GM18507 (cell line): ENCODE measurements at regions not wholly inside any gene's neighbourhood (a gene's known extent, or its start where the extent isn't known, plus 50 kb on each side); places are given as distances from the start of the nearest gene placed in this dataset.
A peak's percentile ranks its signal among the peaks of the same experiment; 100 is the strongest.
"Not testable (repeated sequence)": the region's sequence is repeated elsewhere in the genome, so short reads cannot be mapped to it uniquely, and the experiment has no call there.

ENCODE experiments used
- DNase-seq: peaks from one replicate; pipeline ENCODE4 v3.0.0; 2011; ENCODE audit warnings: low read depth; ENCODE audit not compliant: insufficient read length; ENCODE audit errors: extremely low spot score
- FAIRE-seq: peaks from 2 replicates; lab custom pipeline; 2011; peaks lifted over from hg19 to GRCh38; lab: Jason Lieb, UNC

DNA sequence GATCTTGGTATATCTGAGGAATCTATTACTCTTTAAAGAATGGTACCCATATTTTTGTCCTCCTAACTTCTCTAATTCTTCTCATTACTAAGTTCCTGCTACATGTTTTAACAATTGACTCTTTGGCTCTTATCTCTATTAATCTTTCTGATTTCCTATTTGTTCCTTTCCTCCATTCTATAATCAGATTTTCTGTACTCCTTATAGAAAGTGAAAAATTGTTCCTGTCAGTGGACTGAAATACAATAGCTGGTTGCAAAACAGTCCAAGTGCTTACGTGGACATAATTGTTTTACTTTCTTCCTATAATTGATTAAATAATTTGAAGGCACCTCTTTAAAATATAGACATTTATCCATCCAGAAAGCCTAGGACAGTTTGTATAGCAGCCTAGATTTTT, 86.7 kb upstream of the PTHLH start:
- DNase-seq (no peak), FAIRE-seq (no peak)

- no peak for DNase-seq
- no peak for FAIRE-seq
These were observed 87.1 kb upstream of the PTHLH start for GRCh38 chr12:28059668-28060067.

GRCh38 chr12:28060871-28061270, 88.3 kb upstream of the PTHLH start:
- DNase-seq (no peak), FAIRE-seq (no peak)

DNA sequence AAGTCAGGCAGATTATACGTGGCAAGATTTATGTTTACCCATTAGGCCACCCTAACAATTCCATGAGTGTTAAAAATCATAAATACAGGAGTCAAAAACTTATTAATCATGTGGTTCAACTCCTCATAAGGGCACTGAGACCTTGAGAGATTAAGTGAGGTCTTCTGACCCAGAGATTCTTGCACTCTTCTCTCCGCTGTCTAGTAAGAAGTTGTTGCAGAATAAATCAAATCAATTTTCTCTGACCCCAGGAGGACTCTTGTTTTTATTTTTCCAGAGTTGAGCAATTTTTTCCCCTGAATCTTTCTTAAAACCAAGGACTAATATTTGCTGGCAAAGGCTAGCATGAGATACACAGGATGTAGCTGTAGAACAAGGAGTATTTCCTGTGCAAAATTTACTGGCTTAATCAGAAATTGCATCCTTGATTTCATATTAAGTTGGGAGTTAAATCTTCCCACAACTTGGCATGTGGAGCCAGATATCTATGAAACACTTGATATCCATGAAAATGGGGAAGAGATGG, 90.9 kb upstream of the PTHLH start:
- FAIRE-seq (no peak), DNase-seq (no peak)

DNA sequence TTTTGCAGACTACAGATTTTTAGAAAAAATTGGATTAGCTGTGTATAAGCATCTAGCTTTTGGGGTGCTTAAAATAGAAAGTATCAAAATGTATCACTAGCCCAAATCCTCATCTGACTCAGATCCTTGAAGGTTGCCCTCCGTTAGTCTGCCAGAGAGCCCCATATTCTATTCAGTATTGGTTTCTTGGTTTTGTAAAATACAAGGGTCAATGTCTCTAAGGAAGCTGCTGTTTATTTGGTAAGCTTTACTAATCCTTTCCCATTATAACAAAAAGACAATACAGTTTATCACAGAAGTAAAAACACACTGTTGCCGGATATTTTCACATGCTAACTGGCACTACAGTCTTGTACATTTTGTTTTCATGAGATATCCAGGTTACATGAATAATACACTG, 92.8 kb upstream of the PTHLH start:
- DNase-seq (no peak), FAIRE-seq (peak; percentile 9)

GRCh38 chr12:28065889-28066630, 93.5 kb upstream of the PTHLH start:
- DNase-seq (no peak), FAIRE-seq (no peak)

- no peak for FAIRE-seq
- DNase-seq, result no peak
These were observed 94.3 kb upstream of the PTHLH start for GRCh38 chr12:28066879-28067278.

GRCh38 chr12:28068467-28068866, 95.9 kb upstream of the PTHLH start:
- no peak for FAIRE-seq
- DNase-seq, result no peak

DNA sequence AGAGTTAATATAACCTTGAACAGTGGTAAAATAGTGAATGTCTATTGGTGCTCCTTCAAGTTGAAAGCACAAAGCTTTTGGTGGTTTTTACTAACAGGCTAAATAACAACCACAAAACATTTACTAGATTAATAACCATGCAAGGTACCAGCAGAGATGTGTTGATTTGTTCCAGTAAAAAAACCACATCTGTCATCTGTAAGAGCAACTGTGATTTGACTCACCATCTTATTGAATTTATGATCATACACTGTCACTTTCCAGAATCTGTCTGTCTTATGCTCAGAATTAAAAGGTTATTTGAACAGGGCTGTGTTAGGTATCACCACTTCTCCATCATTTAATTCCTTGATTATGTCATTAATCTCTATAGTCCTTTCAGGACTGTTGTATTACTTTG, 107.0 kb upstream of the PTHLH start:
- FAIRE-seq (no peak), DNase-seq (no peak)

DNA sequence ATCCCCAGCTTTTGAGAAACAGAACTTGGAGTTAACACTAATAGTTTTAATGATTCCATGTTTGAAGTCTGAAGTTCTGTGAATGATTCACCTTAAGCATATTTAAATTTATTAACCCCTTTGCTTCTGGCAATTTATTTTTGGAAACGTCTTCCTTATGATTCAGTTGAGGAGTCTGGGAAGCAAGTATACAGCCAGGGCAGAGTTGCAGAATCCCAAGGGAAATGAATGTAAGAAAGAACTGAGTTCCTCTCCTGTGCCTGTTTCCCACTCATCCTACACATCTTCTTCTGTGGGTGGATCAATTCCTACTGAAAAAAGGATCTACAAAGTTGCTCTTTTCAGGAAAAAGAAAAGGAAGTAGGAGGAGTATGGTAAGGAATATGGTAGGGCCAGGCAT, 108.2 kb upstream of the CCDC91 start:
- no peak for FAIRE-seq

GRCh38 chr12:28083840-28084678, 106.2 kb upstream of the CCDC91 start:
- no peak for DNase-seq
- no peak for FAIRE-seq

More for the DNA sequence above, 108.2 kb upstream of the CCDC91 start:
- no peak for DNase-seq

- FAIRE-seq (no peak), DNase-seq (no peak)
These were observed 103.6 kb upstream of the CCDC91 start for GRCh38 chr12:28086521-28087155.

DNA sequence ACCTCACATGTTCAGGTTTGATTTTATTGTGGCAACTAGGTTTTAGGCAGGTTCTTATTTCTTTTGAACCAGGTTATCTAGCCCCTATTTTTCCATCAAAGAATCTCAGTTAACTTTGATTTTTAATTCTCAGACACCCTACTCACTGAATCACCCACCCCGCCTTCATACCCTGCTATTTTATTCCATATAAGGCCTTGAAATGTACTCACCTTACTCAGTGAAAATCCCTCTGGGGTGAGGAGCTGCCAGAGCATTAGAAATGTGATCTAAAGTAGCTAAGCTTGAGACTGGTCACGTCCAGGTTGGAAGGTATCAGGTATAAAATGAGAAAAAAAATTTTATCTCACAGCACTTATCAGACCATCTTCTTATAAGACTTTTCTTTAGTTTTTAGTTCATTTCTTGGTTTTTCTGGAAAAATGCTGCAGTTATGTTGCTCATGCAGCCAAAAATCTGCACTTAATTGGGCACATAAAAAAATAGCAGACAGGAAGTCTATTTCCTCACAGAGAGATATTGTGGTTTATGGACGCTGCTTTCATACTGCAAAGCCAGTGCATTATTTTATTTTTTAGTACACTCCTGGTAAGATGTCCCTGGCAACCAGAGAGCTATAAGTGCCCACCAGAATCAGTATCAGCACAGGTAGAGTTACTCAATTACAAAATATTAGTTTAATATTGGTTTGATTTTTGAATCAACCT, 101.5 kb upstream of the CCDC91 start:
- DNase-seq (no peak), FAIRE-seq (no peak)

DNA sequence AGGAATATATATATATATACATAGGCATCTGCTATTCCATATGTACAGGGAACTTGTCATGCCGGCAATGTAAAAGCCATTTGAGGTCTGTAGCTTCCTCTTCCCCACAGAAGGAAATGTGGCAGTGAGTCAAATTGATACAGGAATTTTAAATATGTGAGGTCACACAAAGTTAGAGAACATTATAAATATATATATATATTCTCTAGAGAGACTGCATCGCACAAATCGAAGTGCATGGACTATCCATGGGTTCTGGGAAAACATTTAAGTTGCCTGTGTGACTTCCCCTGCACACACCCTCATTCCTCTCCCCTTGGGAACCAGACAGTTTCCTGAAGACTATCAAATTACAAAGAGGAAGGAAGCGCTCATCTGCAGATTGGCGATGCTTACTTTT, 100.9 kb upstream of the CCDC91 start:
- FAIRE-seq (no peak), DNase-seq (no peak)

DNA sequence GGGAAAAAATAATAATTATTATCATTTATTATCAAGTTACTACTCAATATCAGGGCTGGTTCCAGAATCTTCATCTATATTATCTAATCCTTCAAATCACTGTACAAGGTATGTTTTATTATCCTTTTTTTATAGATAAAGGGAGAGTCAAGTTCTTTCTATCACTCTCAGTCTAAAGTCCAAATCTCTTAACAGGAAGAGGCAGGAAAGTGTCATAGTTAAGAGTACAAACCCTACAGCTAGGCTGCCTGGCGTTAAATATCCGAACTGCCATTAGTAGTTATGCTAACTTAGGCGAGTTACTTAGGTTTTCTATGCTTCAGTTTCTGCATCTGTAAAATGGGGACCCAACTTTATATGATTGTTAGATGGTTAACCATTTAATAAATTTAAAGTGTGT, 99.4 kb upstream of the CCDC91 start:
- FAIRE-seq (no peak), DNase-seq (no peak)

DNA sequence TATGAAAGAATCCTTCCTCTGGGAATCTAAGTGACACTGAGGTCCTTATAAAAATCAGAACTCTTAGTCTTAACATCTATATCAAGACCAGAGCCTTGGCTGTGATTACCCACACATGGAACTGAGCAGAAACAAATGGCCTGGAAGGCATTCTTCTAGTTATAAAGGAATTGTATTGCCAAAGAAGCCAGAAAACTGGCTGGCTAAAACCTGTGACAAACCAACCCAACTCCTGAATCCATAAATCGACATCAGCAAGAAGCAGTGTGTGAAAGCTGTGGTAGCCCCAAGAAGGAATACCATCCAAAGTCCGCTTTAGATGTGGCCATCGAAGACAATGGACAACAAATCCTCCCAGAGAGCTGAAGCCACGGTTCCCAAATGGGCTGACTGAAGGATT, 97.9 kb upstream of the CCDC91 start:
- FAIRE-seq (no peak), DNase-seq (no peak)

- no peak for FAIRE-seq
- DNase-seq, result no peak
These were observed 93.6 kb upstream of the CCDC91 start for GRCh38 chr12:28096649-28097048.

DNA sequence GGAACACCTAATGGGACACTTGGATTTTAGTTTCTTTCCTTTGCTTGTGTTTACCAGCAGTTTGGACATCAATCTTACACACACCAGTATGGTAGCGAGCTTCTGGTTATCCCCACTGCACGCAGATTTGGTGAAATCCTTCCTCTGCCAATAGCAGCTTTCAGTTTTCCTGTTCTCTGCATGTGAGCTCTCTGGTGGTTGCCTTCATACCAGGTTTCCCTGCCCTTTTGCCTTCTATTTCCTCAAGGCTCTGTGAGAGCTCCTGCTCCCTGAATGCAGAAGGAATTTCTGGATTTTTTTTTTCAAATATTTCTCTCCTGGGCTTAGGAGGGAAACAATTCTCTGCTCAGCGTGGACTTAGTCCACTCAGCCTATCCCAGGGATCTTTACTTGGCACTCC, 93.0 kb upstream of the CCDC91 start:
- no peak for DNase-seq
- no peak for FAIRE-seq

DNA sequence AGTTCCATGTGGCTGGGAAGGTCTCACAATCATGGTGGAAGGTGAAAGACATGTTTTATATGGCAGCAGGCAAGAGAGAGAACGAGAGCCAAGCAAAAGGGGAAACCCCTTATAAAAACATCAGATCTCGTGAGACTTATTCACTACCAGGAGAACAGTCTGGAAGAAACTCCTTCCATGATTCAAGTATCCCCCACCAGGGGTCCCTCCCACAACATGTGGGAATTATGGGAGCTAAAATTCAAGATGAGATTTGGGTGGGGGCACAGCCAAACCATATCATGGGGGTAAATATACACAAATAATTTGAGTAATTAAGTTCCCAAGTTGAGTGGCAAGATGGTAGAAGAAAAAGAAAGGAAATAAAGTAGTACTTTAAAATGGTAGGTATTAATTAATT, 91.0 kb upstream of the CCDC91 start:
- not testable (repeated sequence) for FAIRE-seq, DNase-seq

- FAIRE-seq, result no peak
- DNase-seq, result no peak
These were observed 90.4 kb upstream of the CCDC91 start for GRCh38 chr12:28099871-28100270.
